Breast epithelium (tissue), 3 donors: ENCODE measurements at regions not wholly inside any gene's neighbourhood (a gene's known extent, or its start where the extent isn't known, plus 50 kb on each side); places are given as distances from the start of the nearest gene placed in this dataset.

ENCODE experiments used
- POLR2A ChIP-seq: fragments of 450-650 bp; IDR thresholded peaks from one replicate; pipeline ENCODE4 v1.6.1; 2016; ENCODE audit warnings: antibody characterized with exemption, mild to moderate bottlenecking, moderate library complexity
- POLR2AphosphoS5 ChIP-seq, 3 donors: sonication (generic); formaldehyde crosslinking; IDR thresholded peaks; one replicate each; pipeline ENCODE4 v1.6.1; 2017; ENCODE audit warnings: antibody characterized with exemption in 3 of 3
- TF ChIP-seq, protein P1 (sequence below), 3 donors: fragments of 450-650 bp; IDR thresholded peaks; one replicate each; pipeline ENCODE4 v1.5.1; 2016 to 2017; ENCODE audit warnings: antibody characterized with exemption in 3 of 3, mild to moderate bottlenecking in 3 of 3, moderate library complexity in 3 of 3

DNA sequence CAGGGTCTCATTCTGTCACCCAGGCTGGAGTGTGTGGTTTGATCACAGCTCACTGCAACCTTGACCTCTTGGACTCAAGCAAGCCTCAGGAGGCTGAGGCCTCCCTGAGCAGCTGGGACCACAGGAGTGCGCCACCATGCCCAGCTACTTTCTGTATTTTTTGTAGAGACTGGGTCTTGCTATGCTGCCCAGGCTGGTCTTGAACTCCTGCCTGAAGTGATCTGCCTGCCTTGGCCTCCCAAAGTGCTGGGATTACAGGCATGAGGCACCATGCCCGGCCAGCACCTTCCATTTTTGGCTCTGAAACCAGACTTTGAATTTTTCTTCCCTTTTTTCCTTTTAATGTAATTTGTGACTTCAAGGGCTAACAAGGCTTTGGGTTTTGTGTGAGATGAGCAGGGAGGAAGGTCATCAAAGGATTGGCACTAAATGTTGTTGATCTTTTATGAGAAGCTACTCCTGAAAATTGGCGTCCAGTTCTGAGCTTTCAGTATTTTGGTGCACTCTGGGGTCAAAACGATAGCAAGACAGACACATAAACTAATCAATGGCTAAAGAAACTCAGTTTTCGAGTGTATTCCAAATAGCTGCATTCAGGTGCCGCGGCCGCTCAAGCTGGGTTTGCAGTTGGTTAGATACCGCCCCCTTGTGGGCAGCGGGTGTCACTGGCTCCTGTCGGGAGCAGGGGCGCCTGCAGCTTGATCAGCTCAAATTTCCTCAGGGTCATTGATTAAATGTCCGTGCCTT is 51.9 kb upstream of the CLMP start:
- TF ChIP-seq, protein P1, sequence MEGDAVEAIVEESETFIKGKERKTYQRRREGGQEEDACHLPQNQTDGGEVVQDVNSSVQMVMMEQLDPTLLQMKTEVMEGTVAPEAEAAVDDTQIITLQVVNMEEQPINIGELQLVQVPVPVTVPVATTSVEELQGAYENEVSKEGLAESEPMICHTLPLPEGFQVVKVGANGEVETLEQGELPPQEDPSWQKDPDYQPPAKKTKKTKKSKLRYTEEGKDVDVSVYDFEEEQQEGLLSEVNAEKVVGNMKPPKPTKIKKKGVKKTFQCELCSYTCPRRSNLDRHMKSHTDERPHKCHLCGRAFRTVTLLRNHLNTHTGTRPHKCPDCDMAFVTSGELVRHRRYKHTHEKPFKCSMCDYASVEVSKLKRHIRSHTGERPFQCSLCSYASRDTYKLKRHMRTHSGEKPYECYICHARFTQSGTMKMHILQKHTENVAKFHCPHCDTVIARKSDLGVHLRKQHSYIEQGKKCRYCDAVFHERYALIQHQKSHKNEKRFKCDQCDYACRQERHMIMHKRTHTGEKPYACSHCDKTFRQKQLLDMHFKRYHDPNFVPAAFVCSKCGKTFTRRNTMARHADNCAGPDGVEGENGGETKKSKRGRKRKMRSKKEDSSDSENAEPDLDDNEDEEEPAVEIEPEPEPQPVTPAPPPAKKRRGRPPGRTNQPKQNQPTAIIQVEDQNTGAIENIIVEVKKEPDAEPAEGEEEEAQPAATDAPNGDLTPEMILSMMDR (IDR thresholded peaks at IDR 0.05): peak; percentile 89 to 94 (median 90)
- TF ChIP-seq POLR2AphosphoS5 (IDR thresholded peaks at IDR 0.05) (no peak), POLR2A (no peak)
